ENCODE measurements at regions not wholly inside any gene's neighbourhood (a gene's known extent, or its start where the extent isn't known, plus 50 kb on each side); places are given as distances from the start of the nearest gene placed in this dataset.
"Not testable (repeated sequence)": the region's sequence is repeated elsewhere in the genome, so short reads cannot be mapped to it uniquely, and the experiment has no call there.

- no peak for DNase-seq
Observed at GRCh38 chr2:123597988-123598387, 427.1 kb upstream of the CNTNAP5 start.

- DNase-seq = no peak
Observed at GRCh38 chr2:123606631-123607030, 418.5 kb upstream of the CNTNAP5 start.

GRCh38 chr2:123609077-123609476 lies 416.0 kb upstream of the CNTNAP5 start:
- no peak for DNase-seq

GRCh38 chr2:123614596-123614995 lies 410.5 kb upstream of the CNTNAP5 start:
- DNase-seq = no peak

GRCh38 chr2:123618642-123619041 lies 406.4 kb upstream of the CNTNAP5 start:
- not testable (repeated sequence) for DNase-seq

GRCh38 chr2:123624816-123625215 lies 400.3 kb upstream of the CNTNAP5 start:
- DNase-seq = no peak

- no peak for DNase-seq
Observed at GRCh38 chr2:123636232-123636631, 388.9 kb upstream of the CNTNAP5 start.

- DNase-seq = no peak
Observed at GRCh38 chr2:123640685-123641335, 384.3 kb upstream of the CNTNAP5 start.

- no peak for DNase-seq
Observed at GRCh38 chr2:123644053-123644452, 381.0 kb upstream of the CNTNAP5 start.

- no peak for DNase-seq
Observed at GRCh38 chr2:123648016-123648415, 377.1 kb upstream of the CNTNAP5 start.

GRCh38 chr2:123648956-123649355 lies 376.1 kb upstream of the CNTNAP5 start:
- no peak for DNase-seq

GRCh38 chr2:123651151-123651550 lies 373.9 kb upstream of the CNTNAP5 start:
- DNase-seq = no peak

- DNase-seq = no peak
Observed at GRCh38 chr2:123652320-123652719, 372.8 kb upstream of the CNTNAP5 start.

- no peak for DNase-seq
Observed at GRCh38 chr2:123656590-123656989, 368.5 kb upstream of the CNTNAP5 start.

GRCh38 chr2:123659120-123659519 lies 366.0 kb upstream of the CNTNAP5 start:
- no peak for DNase-seq

GRCh38 chr2:123670286-123670685 lies 354.8 kb upstream of the CNTNAP5 start:
- no peak for DNase-seq

- DNase-seq = not testable (repeated sequence)
Observed at GRCh38 chr2:123683797-123684196, 341.3 kb upstream of the CNTNAP5 start.

GRCh38 chr2:123687064-123687463 lies 338.0 kb upstream of the CNTNAP5 start:
- no peak for DNase-seq

- no peak for DNase-seq
Observed at GRCh38 chr2:123688231-123688940, 336.7 kb upstream of the CNTNAP5 start.

GRCh38 chr2:123692121-123692520 lies 333.0 kb upstream of the CNTNAP5 start:
- DNase-seq = no peak

- DNase-seq = no peak
Observed at GRCh38 chr2:123693836-123694235, 331.3 kb upstream of the CNTNAP5 start.

GRCh38 chr2:123695426-123695825 lies 329.7 kb upstream of the CNTNAP5 start:
- DNase-seq = no peak

- DNase-seq = no peak
Observed at GRCh38 chr2:123696021-123696420, 329.1 kb upstream of the CNTNAP5 start.
